Endothelial cell of umbilical vein (primary cell): ENCODE measurements at regions not wholly inside any gene's neighbourhood (a gene's known extent, or its start where the extent isn't known, plus 50 kb on each side); places are given as distances from the start of the nearest gene placed in this dataset.

ENCODE experiments used
- BruUV-seq: library from RNA; stranded (reverse); fragments of 400-500 nt; replicated peaks from 2 replicates; lab custom pipeline; 2021; lab: Mats Ljungman, UMichigan
- CTCF ChIA-PET: fragments of 300-600, 350-600 bp; sonication (Branson Sonifier 250); formaldehyde crosslinking; loops from one replicate; lab custom pipeline; 2021; ENCODE audit warnings: antibody characterized with exemption, inconsistent platforms; lab: Charles Lee
- POLR2A ChIA-PET: fragments of 300-600, 350-600 bp; sonication (Branson Sonifier 250); formaldehyde crosslinking; loops from one replicate; lab custom pipeline; 2021; ENCODE audit warnings: antibody characterized with exemption, inconsistent platforms; lab: Charles Lee
- DNase-seq: peaks from one replicate; pipeline ENCODE4 v3.0.0-alpha.2; 2011; ENCODE audit warnings: low read depth, low spot score
- FAIRE-seq: peaks from 2 replicates; lab custom pipeline; 2011; peaks lifted over from hg19 to GRCh38; lab: Jason Lieb, UNC
- H2AFZ ChIP-seq: 2 replicates; pipeline ENCODE4 v1.6.0; 2012; ENCODE audit warnings: low read depth, low read length, control low read depth, inconsistent platforms
- H3K27ac ChIP-seq: 2 replicates; pipeline ENCODE4 v1.5.1; 2011; ENCODE audit warnings: low read depth, mild to moderate bottlenecking, control low read depth, low read length, moderate library complexity; ENCODE audit not compliant: insufficient read depth
- H3K27me3 ChIP-seq, 2 experiments: 2 replicates each; pipeline versions ENCODE4 v1.6.0 to v1.6.1; 2011; ENCODE audit warnings: low read length in 2 of 2, mixed read lengths in 1 of 2; ENCODE audit not compliant: control insufficient read depth in 2 of 2, insufficient read depth in 2 of 2
- H3K36me3 ChIP-seq, 2 experiments: 2 replicates in 1 of 2; 3 replicates in 1 of 2; pipeline ENCODE4 v1.5.1; 2011; ENCODE audit warnings: low read length in 2 of 2, mild to moderate bottlenecking in 1 of 2, moderate library complexity in 1 of 2; ENCODE audit not compliant: control insufficient read depth in 2 of 2, insufficient read depth in 2 of 2; ENCODE audit errors: extremely low read depth in 1 of 2
- H3K4me1 ChIP-seq: 3 replicates; pipeline ENCODE4 v1.5.1; 2011; ENCODE audit warnings: mild to moderate bottlenecking, low read length; ENCODE audit not compliant: control insufficient read depth, insufficient read depth; ENCODE audit errors: extremely low read depth
- H3K4me2 ChIP-seq: 2 replicates; pipeline ENCODE4 v1.6.1; 2011; ENCODE audit warnings: low read length, control low read depth, mixed read lengths; ENCODE audit not compliant: insufficient read depth
- H3K4me3 ChIP-seq, 3 experiments: fragments of 200-600 bp in 1 of 3; sonication (generic), shearing (Covaris generic) in 1 of 3; replicated peaks in 1 of 3; 2 replicates each; pipeline ENCODE4 v1.5.1; 2011 to 2016; ENCODE audit warnings: control low read depth in 3 of 3, low read length in 3 of 3, mild to moderate bottlenecking in 2 of 3, inconsistent platforms in 1 of 3, low read depth in 1 of 3, moderate library complexity in 1 of 3; ENCODE audit not compliant: insufficient read depth in 1 of 3
- H3K79me2 ChIP-seq: 2 replicates; pipeline ENCODE4 v1.6.0; 2012; ENCODE audit warnings: low read length, inconsistent platforms; ENCODE audit not compliant: control insufficient read depth, insufficient read depth
- H3K9ac ChIP-seq: replicated peaks from 2 replicates; pipeline ENCODE3; 2011; ENCODE audit warnings: low read length, control low read depth; ENCODE audit not compliant: insufficient read depth; ENCODE audit errors: extremely low read depth
- H3K9me1 ChIP-seq: replicated peaks from 3 replicates; pipeline ENCODE4 v1.6.0; 2011; ENCODE audit warnings: mild to moderate bottlenecking, low read length; ENCODE audit not compliant: control insufficient read depth, insufficient read depth; ENCODE audit errors: extremely low read depth
- H3K9me3 ChIP-seq: replicated peaks from 2 replicates; pipeline ENCODE4 v1.5.1; 2012; ENCODE audit warnings: low read length, inconsistent platforms; ENCODE audit not compliant: control insufficient read depth, insufficient read depth
- H4K20me1 ChIP-seq: replicated peaks from 2 replicates; pipeline ENCODE3; 2011; ENCODE audit warnings: mild to moderate bottlenecking, low read length; ENCODE audit not compliant: control insufficient read depth, insufficient read depth; ENCODE audit errors: extremely low read depth
- CTCF ChIP-seq, 2 donors: IDR thresholded peaks; 1 replicate in 1 of 2; 2 replicates in 1 of 2; pipeline ENCODE4 v1.5.1; 2011; ENCODE audit warnings: low read length in 2 of 2, mild to moderate bottlenecking in 2 of 2, moderate library complexity in 2 of 2, control low read depth in 1 of 2, inconsistent platforms in 1 of 2, low read depth in 1 of 2; ENCODE audit not compliant: insufficient read depth in 1 of 2; ENCODE audit errors: extremely low read depth in 1 of 2
- EZH2 ChIP-seq: IDR thresholded peaks from 2 replicates; pipeline ENCODE4 v1.6.1; 2012; ENCODE audit warnings: borderline replicate concordance, low read depth, mild to moderate bottlenecking, moderate library complexity, low read length, inconsistent platforms; ENCODE audit not compliant: severe bottlenecking
- FOS ChIP-seq: IDR thresholded peaks from 2 replicates; pipeline ENCODE4 v1.6.1; 2011; ENCODE audit warnings: mild to moderate bottlenecking, low read length, moderate library complexity, borderline replicate concordance; ENCODE audit not compliant: insufficient read depth
- GATA2 ChIP-seq: IDR thresholded peaks from 2 replicates; pipeline ENCODE4 v1.7.0; 2011; ENCODE audit warnings: low read depth, mild to moderate bottlenecking, moderate library complexity, mixed read lengths, low read length; ENCODE audit not compliant: insufficient read length, insufficient read depth
- JUN ChIP-seq: IDR thresholded peaks from 2 replicates; pipeline ENCODE4 v1.6.1; 2011; ENCODE audit warnings: borderline replicate concordance, low read depth; ENCODE audit not compliant: insufficient read length, insufficient read depth
- MAX ChIP-seq: IDR thresholded peaks from 2 replicates; pipeline ENCODE4 v1.6.1; 2011; ENCODE audit not compliant: insufficient read depth, insufficient read length
- MYC ChIP-seq: IDR thresholded peaks from one replicate; pipeline ENCODE4 v1.6.1; 2011; ENCODE audit warnings: mild to moderate bottlenecking, low read depth, low read length
- POLR2A ChIP-seq: IDR thresholded peaks from 2 replicates; pipeline ENCODE4 v1.6.1; 2012; ENCODE audit warnings: low read depth, mild to moderate bottlenecking, control low read depth, low read length
- POLR2AphosphoS5 ChIP-seq: IDR thresholded peaks from 2 replicates; pipeline ENCODE4 v1.6.1; 2012; ENCODE audit warnings: low read depth, mild to moderate bottlenecking, control low read depth, low read length, moderate library complexity; ENCODE audit not compliant: insufficient read depth
- dilution Hi-C: fragments of 300-500 bp; cut with MboI; formaldehyde crosslinking; loops from one replicate; pipeline ENCODE4 v1.15.0; 2019; ENCODE audit warnings: low sequenced_read_pairs; ENCODE audit not compliant: extremely low pct_ligation_motif_present
- intact Hi-C: fragments of 100-400 bp; cut with micrococcal nuclease; formaldehyde crosslinking; loops from one replicate; pipeline ENCODE4 v1.10.0; 2022

GRCh38 chr6:12578097-12578496 is 138.5 kb upstream of the PHACTR1 start:
- no peak for DNase-seq
- no peaks in the 10 kb centered on the region for H3K79me2 ChIP-seq
- H3K9me1 ChIP-seq: no peaks in the 10 kb centered on the region
- H3K4me1 ChIP-seq: peaks cover 53% of the 10 kb centered on the region
- BruUV-seq: no TSS peak
- H3K27me3 ChIP-seq: no peaks in the 10 kb centered on the region
- dilution Hi-C loops (loop anchor here (25.0 kb wide), 1 partner anchor 91 kb away; no protein-coding TSS in a partner anchor), intact Hi-C loops (no loop called here)
- ChIA-PET POLR2A (no interaction called here), CTCF (interaction anchor here (1.0 kb wide), 1 partner anchor 25 kb away, joined by 3 read pairs; no protein-coding TSS in a partner anchor)
- H4K20me1 ChIP-seq: no peaks in the 10 kb centered on the region
- H2AFZ ChIP-seq: no peak overlapping the region
- H3K4me3 ChIP-seq: no peak overlapping the region
- no peak for FAIRE-seq
- no peaks in the 10 kb centered on the region for H3K9me3 ChIP-seq
- H3K9ac ChIP-seq: no peak overlapping the region
- H3K27ac ChIP-seq: no peak overlapping the region
- no peak overlapping the region for H3K4me2 ChIP-seq
- H3K36me3 ChIP-seq: no peaks in the 10 kb centered on the region
- TF ChIP-seq MYC: no peak
- TF ChIP-seq POLR2A: no peak
- TF ChIP-seq POLR2AphosphoS5: no peak
- no peak for TF ChIP-seq GATA2
- no peak for TF ChIP-seq EZH2
- TF ChIP-seq FOS: no peak
- TF ChIP-seq MAX: no peak
- no peak for TF ChIP-seq CTCF (IDR thresholded peaks at IDR 0.05; ENCODE audit: extremely low read depth in 1 of 2, insufficient read depth in 1 of 2, low read depth in 1 of 2, low read length in 2 of 2)
- TF ChIP-seq JUN: no peak
